H54 (cell line): ENCODE measurements at regions not wholly inside any gene's neighbourhood (a gene's known extent, or its start where the extent isn't known, plus 50 kb on each side); places are given as distances from the start of the nearest gene placed in this dataset.

Experiments
- DNase-seq: peaks from one replicate; pipeline ENCODE4 v3.0.0; 2011; ENCODE audit warnings: low spot score, mixed read lengths; ENCODE audit not compliant: insufficient read length
- FAIRE-seq: peaks from 3 replicates; lab custom pipeline; 2011; peaks lifted over from hg19 to GRCh38; lab: Jason Lieb, UNC
- POLR2A ChIP-seq: IDR thresholded peaks from 2 replicates; pipeline ENCODE4 v1.6.1; 2011; ENCODE audit warnings: low read depth, mild to moderate bottlenecking, low read length

GRCh38 chr22:48867891-48868290 is 959.8 kb downstream of the BRD1 start:
- FAIRE-seq, result no peak
- no peak for DNase-seq
- no peak for TF ChIP-seq POLR2A

DNA sequence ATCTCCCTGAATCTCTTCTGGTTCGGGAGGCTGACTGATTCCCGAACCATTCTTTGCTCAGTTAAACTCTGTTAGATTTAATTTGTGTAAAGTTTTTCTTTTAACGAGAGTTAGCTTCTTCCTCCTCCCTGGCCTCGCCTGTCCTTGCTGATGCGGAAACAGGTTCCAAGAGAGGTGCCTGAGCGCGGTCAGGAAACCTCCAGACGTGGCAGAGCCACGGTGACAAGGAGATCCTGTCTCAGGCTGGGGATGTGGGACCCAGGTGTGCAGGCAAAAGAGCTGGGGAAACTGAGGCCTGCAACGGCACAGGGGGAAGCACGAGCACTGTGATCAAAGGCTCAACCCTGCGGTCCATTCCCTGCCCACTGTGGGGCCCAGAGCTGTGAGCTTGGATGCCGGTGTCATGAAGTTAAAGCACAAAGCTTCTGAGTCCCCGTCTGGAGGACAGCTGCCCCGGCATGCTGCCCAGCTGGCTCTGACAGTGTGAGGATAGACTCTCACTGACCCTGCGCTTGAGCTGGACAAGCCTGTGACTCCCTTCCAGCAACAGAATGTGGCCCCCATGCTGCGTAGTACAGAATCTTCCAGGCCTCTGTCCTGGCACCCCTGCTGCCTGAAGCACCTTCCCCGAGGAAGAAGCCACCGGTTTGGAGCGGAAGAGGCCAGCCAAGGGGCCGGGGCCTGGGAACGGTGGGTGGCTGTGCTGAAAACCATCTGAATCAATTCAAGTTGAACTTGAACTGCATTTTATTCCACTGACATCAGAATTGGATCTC is 960.6 kb downstream of the BRD1 start:
- no peak for DNase-seq
- no peak for TF ChIP-seq POLR2A
- FAIRE-seq, result no peak

- FAIRE-seq, result no peak
- no peak for DNase-seq
- no peak for TF ChIP-seq POLR2A
These were observed 962.9 kb downstream of the BRD1 start for GRCh38 chr22:48864748-48865147.

- no peak for TF ChIP-seq POLR2A
- DNase-seq, result no peak
These were observed 963.6 kb downstream of the BRD1 start for GRCh38 chr22:48863965-48864528.

DNA sequence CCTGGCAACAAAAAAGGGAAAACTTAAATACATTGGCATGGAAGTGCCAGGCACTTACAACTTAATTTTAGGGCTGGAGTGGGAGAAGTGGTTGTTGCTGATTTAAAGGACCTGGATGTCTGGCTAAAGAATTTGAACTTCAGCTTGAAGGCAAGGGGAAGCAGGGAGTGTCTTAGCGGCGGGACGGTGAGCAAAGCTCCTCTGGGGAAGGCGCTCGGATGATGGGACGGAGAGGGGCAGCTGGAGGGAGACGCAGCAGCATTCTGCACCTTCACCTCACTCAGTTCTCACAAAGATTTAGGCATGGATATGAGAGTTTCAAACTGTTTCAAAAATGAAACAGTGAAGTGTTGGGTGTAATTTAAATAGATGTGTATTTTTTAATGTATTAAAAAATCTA is 967.1 kb downstream of the BRD1 start:
- FAIRE-seq, result no peak
- TF ChIP-seq POLR2A, result no peak
- no peak for DNase-seq

More at GRCh38 chr22:48863965-48864528, 963.6 kb downstream of the BRD1 start:
- no peak for FAIRE-seq

GRCh38 chr22:48858856-48859255 is 968.8 kb downstream of the BRD1 start:
- FAIRE-seq (no peak), DNase-seq (no peak)
- no peak for TF ChIP-seq POLR2A

- TF ChIP-seq POLR2A, result no peak
- no peak for DNase-seq
- FAIRE-seq, result no peak
These were observed 969.6 kb downstream of the BRD1 start for GRCh38 chr22:48858121-48858520.

DNA sequence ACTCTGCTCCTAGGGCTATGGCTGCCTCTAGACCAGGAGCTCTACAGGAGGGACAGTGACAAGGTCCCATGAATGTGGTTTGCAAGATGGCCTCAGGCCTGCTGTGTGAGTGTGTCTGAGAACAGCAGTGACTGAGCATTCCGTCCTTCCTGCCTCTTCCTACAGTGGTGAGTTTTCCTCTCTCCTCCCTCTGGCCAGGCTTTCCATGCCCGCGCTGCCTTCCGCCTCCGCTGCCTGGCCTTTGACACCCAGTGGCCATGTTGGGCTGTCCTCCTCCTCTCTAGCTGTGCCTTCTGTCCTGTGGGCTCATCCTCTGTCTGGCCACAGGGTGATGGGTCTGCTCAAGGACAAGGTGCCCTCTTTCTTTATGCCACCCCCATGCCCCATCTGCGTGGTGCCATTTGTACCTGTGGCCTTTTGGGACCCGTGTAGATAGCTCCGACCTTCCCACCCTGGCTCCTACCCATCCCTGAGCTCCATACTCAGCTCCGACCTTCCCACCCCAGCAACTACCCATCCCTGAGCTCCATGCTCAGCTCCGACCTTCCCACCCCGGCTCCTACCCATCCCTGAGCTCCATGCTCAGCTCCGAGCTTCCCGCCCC is 970.4 kb downstream of the BRD1 start:
- TF ChIP-seq POLR2A, result no peak
- no peak for DNase-seq
- FAIRE-seq, result no peak

- no peak for DNase-seq
- no peak for TF ChIP-seq POLR2A
- FAIRE-seq, result no peak
These were observed 971.4 kb downstream of the BRD1 start for GRCh38 chr22:48856308-48856615.

GRCh38 chr22:48855593-48856307 is 971.9 kb downstream of the BRD1 start:
- no peak for DNase-seq
- TF ChIP-seq POLR2A, result no peak
- no peak for FAIRE-seq

DNA sequence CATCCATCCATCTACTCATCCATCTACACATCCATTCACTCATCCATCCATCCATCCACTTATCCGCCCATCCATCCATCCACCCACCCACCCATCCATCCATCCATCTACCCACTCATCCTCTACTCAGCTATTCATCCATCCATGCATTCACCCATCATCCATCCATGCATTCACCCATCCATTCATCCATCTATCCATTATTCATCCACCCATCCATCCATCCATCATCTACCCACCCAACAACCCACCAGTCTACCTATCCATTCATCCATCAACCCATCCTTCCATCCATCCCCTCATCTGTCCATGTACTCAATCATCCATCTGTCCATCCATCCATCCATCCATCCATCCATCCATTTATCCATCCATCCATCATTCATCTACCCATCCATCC is 972.7 kb downstream of the BRD1 start:
- DNase-seq (no peak), FAIRE-seq (no peak)
- TF ChIP-seq POLR2A, result no peak

DNA sequence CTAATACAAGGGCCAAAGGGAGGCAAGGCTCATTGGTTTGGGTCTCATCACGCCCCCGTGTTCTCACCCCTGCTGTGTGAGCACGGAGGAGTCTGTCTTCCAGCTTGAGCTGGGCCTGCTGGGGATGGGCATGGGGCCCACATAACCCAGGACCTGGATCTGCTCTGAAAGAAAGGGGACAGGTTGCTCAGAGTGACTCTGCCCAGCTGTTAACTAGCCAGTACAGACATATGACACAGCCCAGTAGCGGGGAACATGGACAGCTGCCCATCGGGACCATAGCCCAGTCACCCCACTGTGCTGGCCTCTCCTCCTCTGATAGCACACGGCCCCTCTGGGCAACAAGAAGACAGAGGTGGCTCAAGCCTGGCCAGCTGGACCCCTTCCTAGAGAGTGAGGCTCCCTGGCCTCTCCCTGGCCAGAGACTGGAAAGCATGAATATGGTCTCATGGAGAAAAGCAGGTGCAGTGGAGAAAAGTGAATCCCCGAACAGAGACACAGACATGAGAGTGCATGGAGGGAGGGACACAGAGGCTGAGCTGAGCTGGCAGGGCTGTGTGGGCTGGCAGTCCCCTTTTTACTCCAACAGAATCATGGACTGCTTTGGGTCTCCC is 973.9 kb downstream of the BRD1 start:
- FAIRE-seq (no peak), DNase-seq (no peak)
- no peak for TF ChIP-seq POLR2A

- DNase-seq (no peak), FAIRE-seq (no peak)
- no peak for TF ChIP-seq POLR2A
These were observed 975.6 kb downstream of the BRD1 start for GRCh38 chr22:48851933-48852549.

GRCh38 chr22:48850658-48851287 is 976.9 kb downstream of the BRD1 start:
- no peak for TF ChIP-seq POLR2A
- FAIRE-seq (no peak), DNase-seq (no peak)
